GM23338 (cell line): ENCODE measurements at regions not wholly inside any gene's neighbourhood (a gene's known extent, or its start where the extent isn't known, plus 50 kb on each side); places are given as distances from the start of the nearest gene placed in this dataset.

Source experiments
- ATAC-seq: fragments of 200-7000 bp; cut with Tn5 transposase; 3 replicates; pipeline ENCODE4 v1.9.1; 2020
- DNase-seq: peaks from one replicate; pipeline ENCODE4 v3.0.0-alpha.2; 2015; ENCODE audit warnings: low spot score
- H2AFZ ChIP-seq: fragments of 200-600 bp; sonication (generic); 2 replicates; pipeline ENCODE4 v1.8.0; 2016; ENCODE audit warnings: antibody characterized with exemption, mild to moderate bottlenecking, moderate library complexity
- H3F3A ChIP-seq: fragments of 200-600 bp; sonication (generic); replicated peaks from 2 replicates; pipeline ENCODE4 v1.8.0; 2017; ENCODE audit warnings: antibody characterized with exemption, mixed run types, low read depth
- H3K27ac ChIP-seq: fragments of 200-600 bp; sonication (generic); 2 replicates; pipeline ENCODE4 v1.6.1; 2016; ENCODE audit warnings: low read depth
- H3K27me3 ChIP-seq: fragments of 200-600 bp; sonication (generic); 2 replicates; pipeline ENCODE4 v1.8.0; 2016; ENCODE audit warnings: mild to moderate bottlenecking, mixed run types, moderate library complexity; ENCODE audit not compliant: insufficient read depth
- H3K36me3 ChIP-seq: fragments of 200-600 bp; sonication (generic); 2 replicates; pipeline ENCODE4 v1.8.0; 2016; ENCODE audit warnings: mild to moderate bottlenecking; ENCODE audit not compliant: insufficient read depth
- H3K4me1 ChIP-seq: fragments of 200-600 bp; sonication (generic); 2 replicates; pipeline ENCODE4 v1.8.0; 2016; ENCODE audit warnings: mild to moderate bottlenecking, moderate library complexity; ENCODE audit not compliant: insufficient read depth
- H3K4me2 ChIP-seq: fragments of 200-600 bp; sonication (generic); 2 replicates; pipeline ENCODE4 v1.7.1; 2017; ENCODE audit warnings: mixed run types
- H3K4me3 ChIP-seq: fragments of 200-600 bp; sonication (generic); 2 replicates; pipeline ENCODE4 v1.6.1; 2016; ENCODE audit warnings: mixed run types
- H3K79me2 ChIP-seq: fragments of 200-600 bp; sonication (generic); replicated peaks from 2 replicates; pipeline ENCODE4 v1.8.0; 2017; ENCODE audit warnings: mild to moderate bottlenecking; ENCODE audit not compliant: insufficient read depth
- H3K9me2 ChIP-seq: fragments of 200-600 bp; sonication (generic); 2 replicates; pipeline ENCODE4 v1.8.0; 2017; ENCODE audit not compliant: insufficient read depth
- H4K20me1 ChIP-seq: fragments of 200-600 bp; sonication (generic); replicated peaks from 2 replicates; pipeline ENCODE4 v1.8.0; 2017; ENCODE audit warnings: mild to moderate bottlenecking; ENCODE audit not compliant: insufficient read depth
- H3K27ac Mint-ChIP-seq: 2 replicates; pipeline ENCODE4 v1.8.0; 2020; ENCODE audit warnings: inconsistent platforms, mild to moderate bottlenecking, moderate library complexity, mixed read lengths
- H3K27me3 Mint-ChIP-seq: 3 replicates; pipeline ENCODE4 v1.8.0; 2022; ENCODE audit warnings: low read depth, mild to moderate bottlenecking, moderate library complexity, mixed read lengths, inconsistent platforms; ENCODE audit not compliant: insufficient read depth, poor library complexity
- H3K36me3 Mint-ChIP-seq: 3 replicates; pipeline ENCODE4 v1.8.0; 2021; ENCODE audit warnings: low read depth, mild to moderate bottlenecking, inconsistent platforms, moderate library complexity, mixed read lengths
- H3K4me1 Mint-ChIP-seq: 3 replicates; pipeline ENCODE4 v1.8.0; 2020; ENCODE audit warnings: mild to moderate bottlenecking, inconsistent platforms, mixed read lengths
- H3K4me3 Mint-ChIP-seq: 3 replicates; pipeline ENCODE4 v1.8.0; 2021; ENCODE audit warnings: moderate library complexity, mild to moderate bottlenecking, inconsistent platforms, mixed read lengths
- H3K9me3 Mint-ChIP-seq: 3 replicates; pipeline ENCODE4 v1.8.0; 2020; ENCODE audit warnings: moderate library complexity, mild to moderate bottlenecking, inconsistent platforms, mixed read lengths
- CREB1 ChIP-seq: fragments of 250-450 bp; sonication (Bioruptor Pico); IDR thresholded peaks from 2 replicates; pipeline ENCODE4 v1.5.0; 2020; ENCODE audit warnings: low read depth, mild to moderate bottlenecking, moderate library complexity
- EZH2 ChIP-seq: fragments of 200-600 bp; sonication (generic); IDR thresholded peaks from one replicate; pipeline ENCODE4 v1.8.0; 2017; ENCODE audit warnings: antibody characterized with exemption, mild to moderate bottlenecking, low read depth; ENCODE audit not compliant: unreplicated experiment
- JUNB ChIP-seq: IDR thresholded peaks from one replicate; pipeline ENCODE4 v1.6.1; 2016; ENCODE audit warnings: antibody characterized with exemption; ENCODE audit not compliant: unreplicated experiment
- NANOG ChIP-seq: IDR thresholded peaks from 2 replicates; pipeline ENCODE4 v1.6.1; 2016; ENCODE audit warnings: antibody characterized with exemption, borderline replicate concordance
- POLR2AphosphoS5 ChIP-seq: IDR thresholded peaks from 2 replicates; pipeline ENCODE4 v1.6.1; 2016; ENCODE audit warnings: antibody characterized with exemption, low read depth
- STAT1 ChIP-seq: IDR thresholded peaks from one replicate; pipeline ENCODE4 v1.6.1; 2016; ENCODE audit warnings: antibody characterized with exemption; ENCODE audit not compliant: unreplicated experiment
- ZNF114 ChIP-seq: fragments of 250-450 bp; sonication (Bioruptor Pico); IDR thresholded peaks from 2 replicates; pipeline ENCODE4 v1.5.0; 2020; ENCODE audit warnings: mild to moderate bottlenecking, moderate library complexity
- ZNF331 ChIP-seq: fragments of 250-450 bp; sonication (Bioruptor Pico); IDR thresholded peaks from 2 replicates; pipeline ENCODE4 v1.5.0; 2020; ENCODE audit warnings: low read depth, mild to moderate bottlenecking, moderate library complexity
- TF ChIP-seq, protein P1 (sequence below), 2 experiments: fragments of 200-600 bp in 1 of 2; sonication (generic) in 1 of 2; conservative IDR thresholded peaks; 2 replicates each; pipeline versions ENCODE4 v1.5.1 to v1.6.1; 2016 to 2017; ENCODE audit warnings: antibody characterized with exemption in 2 of 2, low read depth in 2 of 2, mild to moderate bottlenecking in 2 of 2, moderate library complexity in 1 of 2
- TF ChIP-seq, protein P2 (sequence below): IDR thresholded peaks from one replicate; pipeline ENCODE4 v1.6.1; 2018; ENCODE audit warnings: antibody characterized with exemption; ENCODE audit not compliant: unreplicated experiment
- TF ChIP-seq, protein P3 (sequence below): fragments of 250-450 bp; sonication (Bioruptor Pico); IDR thresholded peaks from 2 replicates; pipeline ENCODE4 v1.5.0; 2020; ENCODE audit warnings: mild to moderate bottlenecking, moderate library complexity

DNA sequence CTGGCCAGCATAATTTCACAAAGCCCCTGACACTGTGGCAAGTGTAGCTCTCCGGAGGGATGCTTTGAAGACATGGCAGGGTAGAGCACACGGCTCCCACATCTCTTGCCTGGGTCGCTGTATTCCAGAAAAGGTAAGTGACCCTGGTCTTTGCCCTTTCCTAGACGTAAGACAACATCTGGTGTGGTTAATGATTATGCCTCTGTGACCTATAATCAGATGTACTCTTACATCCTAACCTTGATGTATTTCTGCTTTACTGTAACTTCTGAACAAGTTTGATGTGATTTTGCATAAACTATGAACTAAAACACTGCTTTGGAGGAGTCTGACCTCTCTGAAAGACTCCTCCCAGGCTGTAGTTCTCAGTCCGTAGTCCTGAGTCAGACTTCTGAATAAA is 59.1 kb upstream of the ACSL1 start:
- H3K27me3 Mint-ChIP-seq, result peaks cover 10% of the 10 kb centered on the region
- no peaks in the 10 kb centered on the region for H3K79me2 ChIP-seq
- H3K4me2 ChIP-seq, result no peak overlapping the region
- no peaks in the 10 kb centered on the region for H3K9me3 Mint-ChIP-seq
- no peak overlapping the region for H3K27ac Mint-ChIP-seq
- H2AFZ ChIP-seq, result no peak overlapping the region
- no peaks in the 10 kb centered on the region for H3K36me3 ChIP-seq
- no peak overlapping the region for H3K4me3 Mint-ChIP-seq
- no peaks in the 10 kb centered on the region for H4K20me1 ChIP-seq
- DNase-seq (no peak), ATAC-seq (no peak)
- no peak overlapping the region for H3K27ac ChIP-seq
- no peaks in the 10 kb centered on the region for H3K27me3 ChIP-seq
- H3K4me3 ChIP-seq, result no peak overlapping the region
- no peaks in the 10 kb centered on the region for H3K9me2 ChIP-seq
- H3F3A ChIP-seq, result no peaks in the 10 kb centered on the region
- no peaks in the 10 kb centered on the region for H3K36me3 Mint-ChIP-seq
- no peaks in the 10 kb centered on the region for H3K4me1 ChIP-seq
- TF ChIP-seq, protein P1, sequence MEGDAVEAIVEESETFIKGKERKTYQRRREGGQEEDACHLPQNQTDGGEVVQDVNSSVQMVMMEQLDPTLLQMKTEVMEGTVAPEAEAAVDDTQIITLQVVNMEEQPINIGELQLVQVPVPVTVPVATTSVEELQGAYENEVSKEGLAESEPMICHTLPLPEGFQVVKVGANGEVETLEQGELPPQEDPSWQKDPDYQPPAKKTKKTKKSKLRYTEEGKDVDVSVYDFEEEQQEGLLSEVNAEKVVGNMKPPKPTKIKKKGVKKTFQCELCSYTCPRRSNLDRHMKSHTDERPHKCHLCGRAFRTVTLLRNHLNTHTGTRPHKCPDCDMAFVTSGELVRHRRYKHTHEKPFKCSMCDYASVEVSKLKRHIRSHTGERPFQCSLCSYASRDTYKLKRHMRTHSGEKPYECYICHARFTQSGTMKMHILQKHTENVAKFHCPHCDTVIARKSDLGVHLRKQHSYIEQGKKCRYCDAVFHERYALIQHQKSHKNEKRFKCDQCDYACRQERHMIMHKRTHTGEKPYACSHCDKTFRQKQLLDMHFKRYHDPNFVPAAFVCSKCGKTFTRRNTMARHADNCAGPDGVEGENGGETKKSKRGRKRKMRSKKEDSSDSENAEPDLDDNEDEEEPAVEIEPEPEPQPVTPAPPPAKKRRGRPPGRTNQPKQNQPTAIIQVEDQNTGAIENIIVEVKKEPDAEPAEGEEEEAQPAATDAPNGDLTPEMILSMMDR (conservative IDR thresholded peaks at IDR 0.05; ENCODE audit: low read depth in 2 of 2), result no peak
- TF ChIP-seq, protein P2, sequence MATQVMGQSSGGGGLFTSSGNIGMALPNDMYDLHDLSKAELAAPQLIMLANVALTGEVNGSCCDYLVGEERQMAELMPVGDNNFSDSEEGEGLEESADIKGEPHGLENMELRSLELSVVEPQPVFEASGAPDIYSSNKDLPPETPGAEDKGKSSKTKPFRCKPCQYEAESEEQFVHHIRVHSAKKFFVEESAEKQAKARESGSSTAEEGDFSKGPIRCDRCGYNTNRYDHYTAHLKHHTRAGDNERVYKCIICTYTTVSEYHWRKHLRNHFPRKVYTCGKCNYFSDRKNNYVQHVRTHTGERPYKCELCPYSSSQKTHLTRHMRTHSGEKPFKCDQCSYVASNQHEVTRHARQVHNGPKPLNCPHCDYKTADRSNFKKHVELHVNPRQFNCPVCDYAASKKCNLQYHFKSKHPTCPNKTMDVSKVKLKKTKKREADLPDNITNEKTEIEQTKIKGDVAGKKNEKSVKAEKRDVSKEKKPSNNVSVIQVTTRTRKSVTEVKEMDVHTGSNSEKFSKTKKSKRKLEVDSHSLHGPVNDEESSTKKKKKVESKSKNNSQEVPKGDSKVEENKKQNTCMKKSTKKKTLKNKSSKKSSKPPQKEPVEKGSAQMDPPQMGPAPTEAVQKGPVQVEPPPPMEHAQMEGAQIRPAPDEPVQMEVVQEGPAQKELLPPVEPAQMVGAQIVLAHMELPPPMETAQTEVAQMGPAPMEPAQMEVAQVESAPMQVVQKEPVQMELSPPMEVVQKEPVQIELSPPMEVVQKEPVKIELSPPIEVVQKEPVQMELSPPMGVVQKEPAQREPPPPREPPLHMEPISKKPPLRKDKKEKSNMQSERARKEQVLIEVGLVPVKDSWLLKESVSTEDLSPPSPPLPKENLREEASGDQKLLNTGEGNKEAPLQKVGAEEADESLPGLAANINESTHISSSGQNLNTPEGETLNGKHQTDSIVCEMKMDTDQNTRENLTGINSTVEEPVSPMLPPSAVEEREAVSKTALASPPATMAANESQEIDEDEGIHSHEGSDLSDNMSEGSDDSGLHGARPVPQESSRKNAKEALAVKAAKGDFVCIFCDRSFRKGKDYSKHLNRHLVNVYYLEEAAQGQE, result no peak
- TF ChIP-seq ZNF331 (CRISPR knock-in tag) (no peak), JUNB (no peak), POLR2AphosphoS5 (no peak), ZNF114 (CRISPR knock-in tag) (no peak), CREB1 (no peak), STAT1 (no peak), NANOG (no peak), EZH2 (no peak)
- TF ChIP-seq, protein P3, sequence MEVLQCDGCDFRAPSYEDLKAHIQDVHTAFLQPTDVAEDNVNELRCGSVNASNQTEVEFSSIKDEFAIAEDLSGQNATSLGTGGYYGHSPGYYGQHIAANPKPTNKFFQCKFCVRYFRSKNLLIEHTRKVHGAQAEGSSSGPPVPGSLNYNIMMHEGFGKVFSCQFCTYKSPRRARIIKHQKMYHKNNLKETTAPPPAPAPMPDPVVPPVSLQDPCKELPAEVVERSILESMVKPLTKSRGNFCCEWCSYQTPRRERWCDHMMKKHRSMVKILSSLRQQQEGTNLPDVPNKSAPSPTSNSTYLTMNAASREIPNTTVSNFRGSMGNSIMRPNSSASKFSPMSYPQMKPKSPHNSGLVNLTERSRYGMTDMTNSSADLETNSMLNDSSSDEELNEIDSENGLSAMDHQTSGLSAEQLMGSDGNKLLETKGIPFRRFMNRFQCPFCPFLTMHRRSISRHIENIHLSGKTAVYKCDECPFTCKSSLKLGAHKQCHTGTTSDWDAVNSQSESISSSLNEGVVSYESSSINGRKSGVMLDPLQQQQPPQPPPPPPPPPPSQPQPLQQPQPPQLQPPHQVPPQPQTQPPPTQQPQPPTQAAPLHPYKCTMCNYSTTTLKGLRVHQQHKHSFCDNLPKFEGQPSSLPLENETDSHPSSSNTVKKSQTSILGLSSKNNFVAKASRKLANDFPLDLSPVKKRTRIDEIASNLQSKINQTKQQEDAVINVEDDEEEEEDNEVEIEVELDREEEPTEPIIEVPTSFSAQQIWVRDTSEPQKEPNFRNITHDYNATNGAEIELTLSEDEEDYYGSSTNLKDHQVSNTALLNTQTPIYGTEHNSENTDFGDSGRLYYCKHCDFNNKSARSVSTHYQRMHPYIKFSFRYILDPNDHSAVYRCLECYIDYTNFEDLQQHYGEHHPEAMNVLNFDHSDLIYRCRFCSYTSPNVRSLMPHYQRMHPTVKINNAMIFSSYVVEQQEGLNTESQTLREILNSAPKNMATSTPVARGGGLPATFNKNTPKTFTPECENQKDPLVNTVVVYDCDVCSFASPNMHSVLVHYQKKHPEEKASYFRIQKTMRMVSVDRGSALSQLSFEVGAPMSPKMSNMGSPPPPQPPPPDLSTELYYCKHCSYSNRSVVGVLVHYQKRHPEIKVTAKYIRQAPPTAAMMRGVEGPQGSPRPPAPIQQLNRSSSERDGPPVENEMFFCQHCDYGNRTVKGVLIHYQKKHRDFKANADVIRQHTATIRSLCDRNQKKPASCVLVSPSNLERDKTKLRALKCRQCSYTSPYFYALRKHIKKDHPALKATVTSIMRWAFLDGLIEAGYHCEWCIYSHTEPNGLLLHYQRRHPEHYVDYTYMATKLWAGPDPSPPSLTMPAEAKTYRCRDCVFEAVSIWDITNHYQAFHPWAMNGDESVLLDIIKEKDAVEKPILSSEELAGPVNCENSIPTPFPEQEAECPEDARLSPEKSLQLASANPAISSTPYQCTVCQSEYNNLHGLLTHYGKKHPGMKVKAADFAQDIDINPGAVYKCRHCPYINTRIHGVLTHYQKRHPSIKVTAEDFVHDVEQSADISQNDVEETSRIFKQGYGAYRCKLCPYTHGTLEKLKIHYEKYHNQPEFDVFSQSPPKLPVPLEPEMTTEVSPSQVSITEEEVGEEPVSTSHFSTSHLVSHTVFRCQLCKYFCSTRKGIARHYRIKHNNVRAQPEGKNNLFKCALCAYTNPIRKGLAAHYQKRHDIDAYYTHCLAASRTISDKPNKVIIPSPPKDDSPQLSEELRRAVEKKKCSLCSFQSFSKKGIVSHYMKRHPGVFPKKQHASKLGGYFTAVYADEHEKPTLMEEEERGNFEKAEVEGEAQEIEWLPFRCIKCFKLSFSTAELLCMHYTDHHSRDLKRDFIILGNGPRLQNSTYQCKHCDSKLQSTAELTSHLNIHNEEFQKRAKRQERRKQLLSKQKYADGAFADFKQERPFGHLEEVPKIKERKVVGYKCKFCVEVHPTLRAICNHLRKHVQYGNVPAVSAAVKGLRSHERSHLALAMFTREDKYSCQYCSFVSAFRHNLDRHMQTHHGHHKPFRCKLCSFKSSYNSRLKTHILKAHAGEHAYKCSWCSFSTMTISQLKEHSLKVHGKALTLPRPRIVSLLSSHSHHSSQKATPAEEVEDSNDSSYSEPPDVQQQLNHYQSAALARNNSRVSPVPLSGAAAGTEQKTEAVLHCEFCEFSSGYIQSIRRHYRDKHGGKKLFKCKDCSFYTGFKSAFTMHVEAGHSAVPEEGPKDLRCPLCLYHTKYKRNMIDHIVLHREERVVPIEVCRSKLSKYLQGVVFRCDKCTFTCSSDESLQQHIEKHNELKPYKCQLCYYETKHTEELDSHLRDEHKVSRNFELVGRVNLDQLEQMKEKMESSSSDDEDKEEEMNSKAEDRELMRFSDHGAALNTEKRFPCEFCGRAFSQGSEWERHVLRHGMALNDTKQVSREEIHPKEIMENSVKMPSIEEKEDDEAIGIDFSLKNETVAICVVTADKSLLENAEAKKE (CRISPR knock-in tag), result no peak
- no peaks in the 10 kb centered on the region for H3K4me1 Mint-ChIP-seq
